Activated T-cell treated with anti-CD3 and anti-CD28 coated beads, Interleukin-2, amount 50 U/mL, for 1 hour (primary cell): ENCODE measurements at regions not wholly inside any gene's neighbourhood (a gene's known extent, or its start where the extent isn't known, plus 50 kb on each side); places are given as distances from the start of the nearest gene placed in this dataset.

Experiments used
- DNase-seq: peaks from one replicate; pipeline ENCODE4 v3.0.0-alpha.2; 2020

GRCh38 chr2:122135021-122135937, 379.8 kb downstream of the TSN start:
- no peak for DNase-seq

- no peak for DNase-seq
Measured at GRCh38 chr2:122136056-122136455, 380.6 kb downstream of the TSN start.

- no peak for DNase-seq
Measured at GRCh38 chr2:122138561-122138960, 383.1 kb downstream of the TSN start.

GRCh38 chr2:122139739-122140420, 384.4 kb downstream of the TSN start:
- no peak for DNase-seq

GRCh38 chr2:122144884-122145283, 389.4 kb downstream of the TSN start:
- DNase-seq: no peak

DNA sequence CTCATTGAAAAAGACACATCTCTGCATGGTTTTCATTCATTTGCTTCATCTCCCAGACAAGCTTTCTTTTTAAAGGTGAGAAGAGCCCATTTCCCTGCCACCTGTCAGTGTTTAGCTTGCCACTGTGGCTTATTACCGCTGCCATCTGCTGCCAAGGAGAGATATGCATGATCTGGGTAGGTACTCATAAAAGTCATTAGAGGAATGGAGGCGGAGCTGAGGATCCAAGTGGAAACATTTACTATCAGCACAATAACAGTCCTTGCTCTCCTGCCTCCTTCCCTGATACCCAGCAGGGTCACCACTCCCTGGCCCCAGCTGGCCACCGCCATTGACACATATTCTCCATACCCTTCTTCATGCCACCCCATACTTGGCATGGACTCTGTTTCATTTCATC, 390.4 kb downstream of the TSN start:
- no peak for DNase-seq

DNA sequence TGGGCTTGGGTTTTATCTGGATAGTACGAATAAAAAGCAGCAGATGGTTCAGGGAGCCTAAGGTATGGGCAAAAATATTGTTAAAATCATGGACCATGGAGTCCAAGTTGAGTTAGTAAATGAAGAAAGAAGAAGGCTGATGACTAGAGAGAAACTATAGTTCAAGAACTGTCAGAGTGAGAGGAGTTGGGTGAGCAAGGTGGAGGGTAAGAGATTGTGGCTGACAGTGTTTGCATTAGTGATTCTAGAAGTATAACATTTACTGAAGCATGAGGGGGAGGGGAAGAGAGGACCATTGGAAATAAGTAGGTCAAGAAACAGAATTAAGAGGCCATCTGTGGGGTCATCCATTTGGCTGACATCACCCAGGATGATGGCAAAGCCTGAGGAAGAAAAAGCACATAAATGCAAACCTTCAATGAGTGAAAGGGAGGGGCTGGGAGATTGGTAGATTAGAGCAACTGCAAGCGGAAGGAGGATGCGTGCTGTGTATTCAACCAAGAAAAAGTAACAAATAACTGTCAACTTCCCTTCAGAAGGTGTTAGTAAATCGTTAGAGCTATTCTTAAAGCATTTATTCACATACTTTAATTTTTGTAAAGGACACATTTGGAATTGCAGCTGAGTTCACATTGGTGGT, 392.8 kb downstream of the TSN start:
- no peak for DNase-seq

- no peak for DNase-seq
Measured at GRCh38 chr2:122150524-122151280, 395.3 kb downstream of the TSN start.

- DNase-seq: no peak
Measured at GRCh38 chr2:122152571-122152970, 397.1 kb downstream of the TSN start.

DNA sequence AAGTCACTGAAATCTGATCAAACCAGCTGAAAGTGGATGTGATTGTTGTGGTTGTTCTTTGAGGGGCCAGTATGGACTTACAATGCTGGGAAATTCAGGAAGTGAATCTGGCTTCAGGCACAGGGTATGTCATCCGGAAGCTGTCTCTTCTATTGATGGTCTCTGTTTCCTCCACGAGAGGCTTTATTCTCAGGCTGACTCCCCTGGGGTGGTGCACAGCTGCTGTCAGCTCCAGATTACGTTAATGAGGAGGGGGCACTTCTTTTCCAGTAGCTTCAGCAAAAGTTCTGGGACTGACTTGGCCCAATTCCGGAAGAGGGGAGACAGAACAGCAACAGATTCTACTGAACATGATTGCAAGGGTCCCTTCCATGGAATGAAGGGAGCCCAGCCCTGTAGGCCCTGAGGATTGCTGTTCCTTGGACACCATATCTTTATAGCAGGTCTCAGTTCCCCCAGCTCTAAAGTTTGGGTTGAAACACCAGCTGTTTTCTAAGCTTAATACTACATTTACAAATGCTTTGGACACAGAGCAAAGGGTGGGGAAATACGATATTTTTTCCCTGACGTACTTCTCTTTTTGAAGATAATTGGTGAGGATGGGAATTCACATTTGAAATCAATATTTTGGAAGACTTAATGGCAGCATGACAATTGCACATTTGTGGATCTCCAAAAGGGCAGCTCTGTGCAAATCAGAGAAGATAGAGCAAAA, 400.9 kb downstream of the TSN start:
- DNase-seq: no peak

DNA sequence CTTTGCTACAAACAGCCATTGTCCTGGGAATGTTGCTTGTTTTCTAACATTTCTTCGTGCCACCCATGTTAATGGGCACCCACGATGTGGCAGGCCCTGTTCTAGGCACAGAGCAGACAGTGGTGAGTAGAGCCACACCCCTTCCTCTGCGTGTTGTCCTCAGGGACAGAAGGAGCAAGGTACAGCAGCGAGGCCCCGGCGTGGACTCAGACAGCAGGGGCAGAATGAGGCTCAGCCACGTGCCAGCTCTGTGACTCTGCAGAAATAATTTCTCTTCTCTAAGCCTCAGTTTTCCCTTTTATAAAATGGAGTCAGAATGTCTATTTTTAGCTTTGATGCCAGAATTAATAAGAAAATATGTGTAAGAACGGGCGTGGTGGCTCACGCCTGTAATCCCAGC, 401.7 kb downstream of the TSN start:
- DNase-seq: no peak

- no peak for DNase-seq
Measured at GRCh38 chr2:122163617-122164016, 408.2 kb downstream of the TSN start.

DNA sequence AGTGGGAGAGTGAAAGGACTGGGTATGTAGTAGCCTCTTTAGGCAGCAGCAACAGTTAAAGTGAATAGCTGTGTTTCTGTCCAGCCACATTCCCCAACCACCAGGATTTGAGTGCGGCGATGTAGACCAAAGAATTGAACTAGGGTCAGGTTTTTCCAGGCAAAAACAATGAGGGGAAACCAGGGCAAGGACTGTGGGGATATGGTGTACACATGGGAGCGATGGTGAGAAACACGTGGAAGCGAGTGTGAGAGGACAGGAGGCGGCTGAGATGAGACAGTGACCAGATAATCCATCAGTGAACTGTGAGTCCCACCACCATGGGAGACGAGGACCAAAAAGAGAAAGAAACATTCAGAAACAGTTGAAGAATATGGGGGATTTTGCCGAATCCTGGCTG, 409.5 kb downstream of the TSN start:
- DNase-seq: no peak

DNA sequence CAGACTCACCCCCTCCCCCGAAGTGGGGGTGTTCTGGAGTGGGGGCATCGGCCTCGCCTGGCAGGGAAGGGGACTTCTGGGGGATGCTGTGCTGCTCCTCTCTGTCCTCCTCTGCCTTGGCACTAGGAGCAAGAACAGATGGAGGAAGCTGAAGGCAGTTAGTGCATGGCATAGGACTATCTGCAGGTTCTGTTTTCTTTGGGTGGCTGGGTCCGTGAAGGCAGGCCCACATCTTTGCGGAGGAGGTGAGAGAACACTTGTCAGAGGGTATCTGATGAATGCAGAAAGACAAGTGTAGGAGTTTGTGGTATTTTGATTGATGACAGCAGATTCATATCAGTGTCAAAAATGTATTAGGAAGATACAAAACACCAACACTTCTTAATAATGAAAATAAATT, 411.4 kb downstream of the TSN start:
- no peak for DNase-seq

GRCh38 chr2:122167515-122167914, 412.1 kb downstream of the TSN start:
- no peak for DNase-seq

- DNase-seq: no peak
Measured at GRCh38 chr2:122168799-122169198, 413.3 kb downstream of the TSN start.

DNA sequence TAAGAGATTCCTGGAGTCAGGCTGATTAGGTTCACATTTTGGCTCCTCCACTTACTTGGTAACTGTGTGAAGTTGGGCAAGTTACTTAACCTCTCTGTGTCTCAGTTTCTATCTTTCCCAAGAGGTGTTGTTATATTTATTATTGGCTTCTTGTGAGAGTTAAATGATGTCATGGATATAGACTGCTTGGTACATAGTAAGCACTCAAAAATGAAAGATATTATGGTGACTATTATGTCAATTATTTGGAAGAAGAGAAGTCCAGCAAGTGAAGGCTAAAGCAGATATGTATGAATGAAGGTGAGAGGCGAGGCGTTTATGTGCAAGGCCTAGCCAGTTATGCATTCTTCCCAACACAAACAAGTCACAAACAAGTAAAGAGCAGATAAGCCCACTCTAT, 417.4 kb downstream of the TSN start:
- no peak for DNase-seq

GRCh38 chr2:122174061-122174460, 418.6 kb downstream of the TSN start:
- no peak for DNase-seq

DNA sequence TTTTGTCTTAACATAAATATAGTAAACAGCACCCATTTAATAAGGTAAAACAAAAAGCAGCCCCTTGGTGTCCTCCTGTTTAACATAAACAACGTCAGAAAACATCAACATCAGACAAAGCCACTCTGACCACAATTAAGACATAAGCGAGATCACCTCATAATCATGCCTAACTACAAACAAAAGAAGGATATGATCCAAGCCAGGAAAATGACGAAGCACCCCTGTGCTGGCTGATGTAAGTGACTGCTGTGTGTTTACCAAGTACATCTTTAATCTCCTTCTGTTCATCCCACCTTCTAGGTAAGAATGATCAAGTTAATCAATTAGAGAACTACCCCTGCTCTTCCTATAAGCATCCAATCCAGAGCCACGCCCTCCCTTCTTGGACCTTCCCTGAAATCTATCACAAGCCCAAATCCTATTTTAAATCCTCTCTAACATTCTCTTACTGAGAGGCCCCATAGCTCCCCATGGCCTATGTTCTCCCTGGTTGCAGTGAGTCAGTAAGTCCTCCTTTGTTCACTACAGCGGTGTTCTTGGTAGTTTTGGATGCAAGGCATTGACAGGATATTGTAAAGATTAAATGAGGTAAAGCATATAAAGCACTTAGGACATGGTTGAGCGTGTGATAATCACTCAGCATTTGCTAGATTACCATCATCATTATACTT, 424.2 kb downstream of the TSN start:
- no peak for DNase-seq

DNA sequence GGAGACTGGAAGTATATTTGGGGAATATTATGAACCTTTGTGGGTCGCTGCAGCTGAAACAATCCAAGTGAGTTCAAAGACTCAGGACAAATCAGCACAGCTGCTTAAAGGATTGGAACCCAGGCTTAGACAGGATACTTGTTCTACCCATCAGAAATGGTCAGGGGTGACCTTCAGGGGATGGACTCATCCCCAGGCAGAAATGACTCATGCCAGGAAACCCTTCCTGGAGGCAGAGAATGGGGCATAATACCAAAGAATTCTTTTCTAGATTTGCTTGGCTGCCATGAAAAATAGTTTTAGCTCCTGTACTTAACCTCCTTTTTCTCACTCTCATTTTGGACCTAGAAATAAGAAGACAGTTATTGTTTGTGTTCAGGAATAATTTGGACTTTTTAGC, 425.5 kb downstream of the TSN start:
- no peak for DNase-seq

GRCh38 chr2:122182616-122183355, 427.3 kb downstream of the TSN start:
- no peak for DNase-seq
